Kidney glomerular epithelial cell (primary cell): ENCODE measurements at regions not wholly inside any gene's neighbourhood (a gene's known extent, or its start where the extent isn't known, plus 50 kb on each side); places are given as distances from the start of the nearest gene placed in this dataset.
"Not testable (repeated sequence)": the region's sequence is repeated elsewhere in the genome, so short reads cannot be mapped to it uniquely, and the experiment has no call there.

Source experiments
- DNase-seq: peaks from one replicate; lab custom pipeline; 2025; lab: John Stamatoyannopoulos, UW

- DNase-seq, result no peak
These were observed 254.6 kb upstream of the GK2 start for GRCh38 chr4:79662651-79663050.

GRCh38 chr4:79661196-79661595, 253.2 kb upstream of the GK2 start:
- DNase-seq, result peak; percentile 16

- not testable (repeated sequence) for DNase-seq
These were observed 251.4 kb upstream of the GK2 start for GRCh38 chr4:79659308-79659870.

GRCh38 chr4:79657379-79657778, 249.4 kb upstream of the GK2 start:
- DNase-seq, result no peak

- DNase-seq, result peak; percentile 69
These were observed 245.8 kb upstream of the GK2 start for GRCh38 chr4:79653871-79654270.

GRCh38 chr4:79652738-79653137, 244.7 kb upstream of the GK2 start:
- DNase-seq, result no peak

- peak; percentile 23 for DNase-seq
These were observed 244.2 kb upstream of the GK2 start for GRCh38 chr4:79652232-79652631.

GRCh38 chr4:79651456-79651855, 243.4 kb upstream of the GK2 start:
- DNase-seq, result peak; percentile 32

- peak; percentile 73 for DNase-seq
These were observed 242.9 kb upstream of the GK2 start for GRCh38 chr4:79650794-79651431.

- DNase-seq, result no peak
These were observed 242.2 kb upstream of the GK2 start for GRCh38 chr4:79650217-79650616.

GRCh38 chr4:79645942-79646341, 237.9 kb upstream of the GK2 start:
- no peak for DNase-seq

GRCh38 chr4:79638735-79639134, 230.7 kb upstream of the GK2 start:
- DNase-seq, result no peak

- no peak for DNase-seq
These were observed 229.0 kb upstream of the GK2 start for GRCh38 chr4:79636991-79637390.

- no peak for DNase-seq
These were observed 226.1 kb upstream of the GK2 start for GRCh38 chr4:79634111-79634510.

- no peak for DNase-seq
These were observed 224.1 kb upstream of the GK2 start for GRCh38 chr4:79632114-79632513.

GRCh38 chr4:79626611-79627010, 218.6 kb upstream of the GK2 start:
- no peak for DNase-seq

- no peak for DNase-seq
These were observed 218.1 kb upstream of the GK2 start for GRCh38 chr4:79626101-79626500.

- no peak for DNase-seq
These were observed 217.3 kb upstream of the GK2 start for GRCh38 chr4:79625361-79625760.

- no peak for DNase-seq
These were observed 215.2 kb upstream of the GK2 start for GRCh38 chr4:79623021-79623870.

- no peak for DNase-seq
These were observed 213.0 kb upstream of the GK2 start for GRCh38 chr4:79621061-79621460.

- DNase-seq, result no peak
These were observed 212.6 kb upstream of the GK2 start for GRCh38 chr4:79620617-79621016.

GRCh38 chr4:79613269-79613935, 205.4 kb upstream of the GK2 start:
- no peak for DNase-seq

GRCh38 chr4:79611026-79611425, 203.0 kb upstream of the GK2 start:
- peak; percentile 27 for DNase-seq
